PC-3 (cell line): ENCODE measurements at regions not wholly inside any gene's neighbourhood (a gene's known extent, or its start where the extent isn't known, plus 50 kb on each side); places are given as distances from the start of the nearest gene placed in this dataset.
A peak's percentile ranks its signal among the peaks of the same experiment; 100 is the strongest.

Source experiments
- ATAC-seq: fragments of 200-7000 bp; cut with Tn5 transposase; 2 replicates; pipeline ENCODE4 v1.9.1; 2020; ENCODE audit warnings: mild to moderate bottlenecking, moderate library complexity
- BruUV-seq: library from RNA; stranded (reverse); fragments of 400-500 nt; replicated peaks from 2 replicates; lab custom pipeline; 2021; lab: Mats Ljungman, UMichigan
- CTCF ChIA-PET: fragments of 300-600 bp; sonication (Branson Sonifier 250); formaldehyde crosslinking; loops from one replicate; lab custom pipeline; 2022; ENCODE audit warnings: antibody characterized with exemption; lab: Charles Lee
- POLR2A ChIA-PET: fragments of 300-600 bp; sonication (Branson Sonifier 250); formaldehyde crosslinking; loops from one replicate; lab custom pipeline; 2022; ENCODE audit warnings: antibody characterized with exemption; ENCODE audit not compliant: unreplicated experiment; lab: Charles Lee
- DNase-seq: peaks from one replicate; pipeline ENCODE4 v3.0.0-alpha.2; 2015
- H2AFZ ChIP-seq: fragments of 300-600 bp; sonication (generic); 2 replicates; pipeline ENCODE4 v1.6.0; 2016; ENCODE audit warnings: antibody characterized with exemption, low read length
- H3F3A ChIP-seq: fragments of 300-600 bp; sonication (generic); one replicate; pipeline ENCODE4 v1.6.0; 2017; ENCODE audit warnings: antibody characterized with exemption, low read length, control low read depth, mild to moderate bottlenecking; ENCODE audit not compliant: unreplicated experiment
- H3K27ac ChIP-seq: fragments of 300-600 bp; sonication (generic); 2 replicates; pipeline ENCODE4 v1.5.1; 2016; ENCODE audit warnings: mild to moderate bottlenecking, low read length
- H3K27me3 ChIP-seq: fragments of 300-600 bp; sonication (generic); 2 replicates; pipeline ENCODE4 v1.6.1; 2016; ENCODE audit warnings: low read length, mixed read lengths
- H3K36me3 ChIP-seq: fragments of 300-600 bp; sonication (generic); 2 replicates; pipeline ENCODE4 v1.6.1; 2016; ENCODE audit warnings: low read depth, mixed run types, low read length, mixed read lengths
- H3K4me1 ChIP-seq: fragments of 300-600 bp; sonication (generic); 2 replicates; pipeline ENCODE4 v1.5.1; 2016; ENCODE audit warnings: low read length; ENCODE audit not compliant: insufficient read depth
- H3K4me2 ChIP-seq: fragments of 300-600 bp; sonication (generic); 2 replicates; pipeline ENCODE4 v1.6.0; 2016; ENCODE audit warnings: low read length
- H3K4me3 ChIP-seq: fragments of 300-600 bp; sonication (generic); 2 replicates; pipeline ENCODE4 v1.5.1; 2016; ENCODE audit warnings: mild to moderate bottlenecking, low read length, mixed read lengths
- H3K79me2 ChIP-seq: fragments of 300-600 bp; sonication (generic); 2 replicates; pipeline ENCODE4 v1.6.1; 2017; ENCODE audit warnings: low read length, mixed read lengths
- H3K9ac ChIP-seq: fragments of 300-600 bp; sonication (generic); 2 replicates; pipeline ENCODE4 v1.6.0; 2016; ENCODE audit warnings: mild to moderate bottlenecking, low read length
- H3K9me2 ChIP-seq: fragments of 300-600 bp; sonication (generic); replicated peaks from 2 replicates; pipeline ENCODE4 v1.6.1; 2016; ENCODE audit warnings: mixed run types, low read length, mixed read lengths
- H3K9me3 ChIP-seq: fragments of 300-600 bp; sonication (generic); 2 replicates; pipeline ENCODE4 v1.6.1; 2016; ENCODE audit warnings: low read length, mixed read lengths
- H4K20me1 ChIP-seq: fragments of 300-600 bp; sonication (generic); 2 replicates; pipeline ENCODE4 v1.6.1; 2016; ENCODE audit warnings: low read length, mixed read lengths
- EZH2 ChIP-seq: fragments of 300-600 bp; sonication (generic); IDR thresholded peaks from one replicate; pipeline ENCODE4 v1.6.1; 2017; ENCODE audit warnings: antibody characterized with exemption, mild to moderate bottlenecking, low read length; ENCODE audit not compliant: unreplicated experiment
- EZH2phosphoT487 ChIP-seq: fragments of 300-600 bp; sonication (generic); IDR thresholded peaks from 2 replicates; pipeline ENCODE4 v1.6.1; 2018; ENCODE audit warnings: mild to moderate bottlenecking, antibody characterized with exemption, low read length, borderline replicate concordance
- intact Hi-C: fragments of 100-400 bp; cut with micrococcal nuclease; formaldehyde crosslinking; loops from 2 replicates; pipeline ENCODE4 v1.9.0; 2023
- TF ChIP-seq, protein P1 (sequence below): fragments of 300-600 bp; sonication (generic); conservative IDR thresholded peaks from 2 replicates; pipeline ENCODE4 v1.5.1; 2017; ENCODE audit warnings: antibody characterized with exemption, low read depth, mild to moderate bottlenecking, low read length

GRCh38 chr4:30537456-30537855, 182.7 kb upstream of the PCDH7 start:
- no peaks in the 10 kb centered on the region for H3K79me2 ChIP-seq

DNA sequence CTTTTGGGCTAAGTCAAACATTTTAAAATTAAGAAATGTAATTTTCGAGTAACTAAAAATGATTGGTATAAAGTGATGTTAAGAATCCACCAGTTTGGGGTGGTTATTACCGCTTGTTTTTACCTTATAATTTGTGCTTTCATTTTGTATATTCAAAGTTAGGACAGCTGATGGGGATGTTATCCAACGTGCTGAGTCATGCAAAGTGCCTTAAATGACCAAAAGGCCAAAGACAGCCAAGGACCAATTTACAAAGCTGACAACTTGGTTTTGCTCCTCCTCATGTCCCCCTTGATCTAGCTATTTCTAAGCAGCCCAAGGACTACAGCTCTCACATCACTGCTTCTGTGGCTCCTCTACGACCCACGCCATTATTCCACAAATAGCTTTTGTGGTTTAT, 181.4 kb upstream of the PCDH7 start:
- H3K27ac ChIP-seq: no peak overlapping the region
- intact Hi-C loops: loop anchor here (5.0 kb wide), 1 partner anchor 156 kb away; no protein-coding TSS in a partner anchor
- H3K36me3 ChIP-seq: no peaks in the 10 kb centered on the region
- H2AFZ ChIP-seq: no peak overlapping the region
- POLR2A ChIA-PET: no interaction called here
- H3K79me2 ChIP-seq: no peaks in the 10 kb centered on the region
- no peaks in the 10 kb centered on the region for H3K9me2 ChIP-seq
- no peak overlapping the region for H3K9ac ChIP-seq
- H4K20me1 ChIP-seq: no peaks in the 10 kb centered on the region
- DNase-seq (no peak), ATAC-seq (no peak)
- peaks cover 13% of the 10 kb centered on the region for H3K4me1 ChIP-seq
- no peaks in the 10 kb centered on the region for H3K9me3 ChIP-seq
- BruUV-seq: no TSS peak
- no peak overlapping the region for H3K4me2 ChIP-seq
- no peaks in the 10 kb centered on the region for H3K27me3 ChIP-seq
- no peaks in the 10 kb centered on the region for H3F3A ChIP-seq
- H3K4me3 ChIP-seq: no peak overlapping the region
- TF ChIP-seq, protein P1, sequence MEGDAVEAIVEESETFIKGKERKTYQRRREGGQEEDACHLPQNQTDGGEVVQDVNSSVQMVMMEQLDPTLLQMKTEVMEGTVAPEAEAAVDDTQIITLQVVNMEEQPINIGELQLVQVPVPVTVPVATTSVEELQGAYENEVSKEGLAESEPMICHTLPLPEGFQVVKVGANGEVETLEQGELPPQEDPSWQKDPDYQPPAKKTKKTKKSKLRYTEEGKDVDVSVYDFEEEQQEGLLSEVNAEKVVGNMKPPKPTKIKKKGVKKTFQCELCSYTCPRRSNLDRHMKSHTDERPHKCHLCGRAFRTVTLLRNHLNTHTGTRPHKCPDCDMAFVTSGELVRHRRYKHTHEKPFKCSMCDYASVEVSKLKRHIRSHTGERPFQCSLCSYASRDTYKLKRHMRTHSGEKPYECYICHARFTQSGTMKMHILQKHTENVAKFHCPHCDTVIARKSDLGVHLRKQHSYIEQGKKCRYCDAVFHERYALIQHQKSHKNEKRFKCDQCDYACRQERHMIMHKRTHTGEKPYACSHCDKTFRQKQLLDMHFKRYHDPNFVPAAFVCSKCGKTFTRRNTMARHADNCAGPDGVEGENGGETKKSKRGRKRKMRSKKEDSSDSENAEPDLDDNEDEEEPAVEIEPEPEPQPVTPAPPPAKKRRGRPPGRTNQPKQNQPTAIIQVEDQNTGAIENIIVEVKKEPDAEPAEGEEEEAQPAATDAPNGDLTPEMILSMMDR: no peak
- TF ChIP-seq EZH2: no peak
- no peak for TF ChIP-seq EZH2phosphoT487
- CTCF ChIA-PET: no interaction called here

More at GRCh38 chr4:30537456-30537855, 182.7 kb upstream of the PCDH7 start:
- CTCF ChIA-PET: no interaction called here
- TF ChIP-seq EZH2phosphoT487: no peak
- no peak for TF ChIP-seq EZH2
- TF ChIP-seq, protein P1: no peak
- Histone ChIP-seq H4K20me1 (no peaks in the 10 kb centered on the region), H3K27ac (no peak overlapping the region), H3K9ac (no peak overlapping the region), H3K9me3 (no peaks in the 10 kb centered on the region), H3K4me3 (no peak overlapping the region), H3F3A (no peaks in the 10 kb centered on the region), H2AFZ (no peak overlapping the region), H3K27me3 (no peaks in the 10 kb centered on the region), H3K4me1 (peaks cover 13% of the 10 kb centered on the region), H3K4me2 (peak overlapping the region; percentile 34; the same call in 1 of the 2 replicates), H3K36me3 (no peaks in the 10 kb centered on the region), H3K9me2 (no peaks in the 10 kb centered on the region)
- peak; percentile 92 for ATAC-seq
- POLR2A ChIA-PET: no interaction called here
- DNase-seq: peak; percentile 85
- BruUV-seq: no TSS peak
- intact Hi-C loops: loop anchor here (5.0 kb wide), 1 partner anchor 155 kb away; no protein-coding TSS in a partner anchor

DNA sequence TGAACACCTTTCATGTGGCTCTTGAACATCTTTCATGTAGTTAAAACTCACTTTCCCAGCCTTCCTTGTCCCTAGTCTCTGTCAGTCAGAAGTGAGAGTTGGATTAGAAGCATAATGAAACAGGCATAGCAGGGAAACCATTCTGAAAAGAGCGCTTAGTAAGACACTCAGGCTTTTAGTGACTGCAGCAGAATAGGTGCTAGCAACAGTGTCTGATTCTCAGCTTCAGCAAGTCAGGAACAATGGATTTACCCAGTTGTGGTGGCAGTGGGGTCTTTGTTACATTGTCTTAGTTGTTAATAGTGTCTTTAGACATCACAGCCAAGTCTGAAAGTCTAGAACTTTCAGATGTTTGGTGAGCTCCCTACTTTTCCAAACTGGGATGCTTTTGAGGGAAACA, 177.1 kb upstream of the PCDH7 start:
- H3F3A ChIP-seq: no peaks in the 10 kb centered on the region
- H3K36me3 ChIP-seq: no peaks in the 10 kb centered on the region
- no peak for ATAC-seq
- POLR2A ChIA-PET: no interaction called here
- H4K20me1 ChIP-seq: no peaks in the 10 kb centered on the region
- no peaks in the 10 kb centered on the region for H3K79me2 ChIP-seq
- no peak overlapping the region for H2AFZ ChIP-seq
- no peak overlapping the region for H3K4me3 ChIP-seq
- H3K9me2 ChIP-seq: no peaks in the 10 kb centered on the region
- H3K27me3 ChIP-seq: no peaks in the 10 kb centered on the region
- no peak overlapping the region for H3K9ac ChIP-seq
- CTCF ChIA-PET: no interaction called here
- no peak overlapping the region for H3K4me2 ChIP-seq
- intact Hi-C loops: no loop called here
- H3K9me3 ChIP-seq: no peaks in the 10 kb centered on the region
- H3K27ac ChIP-seq: no peak overlapping the region
- BruUV-seq: no TSS peak
- TF ChIP-seq EZH2phosphoT487 (no peak), EZH2 (no peak)
- TF ChIP-seq, protein P1: no peak
- no peak for DNase-seq
- no peaks in the 10 kb centered on the region for H3K4me1 ChIP-seq
